ENCODE measurements at regions not wholly inside any gene's neighbourhood (a gene's known extent, or its start where the extent isn't known, plus 50 kb on each side); places are given as distances from the start of the nearest gene placed in this dataset.

- Histone ChIP-seq H3K9me3 (no peaks in the 10 kb centered on the region), H3K36me3 (no peaks in the 10 kb centered on the region), H3K27me3 (no peaks in the 10 kb centered on the region), H3K4me1 (no peaks in the 10 kb centered on the region), H3K4me3 (no peak overlapping the region), H3K27ac (no peak overlapping the region)
- DNase-seq: peak in 1 of 2 donors; percentile 44
- WGBS, 5 donors: 34 to 44% (median 35%) methylated on average over 2 of the region's 2 CpGs
- intact Hi-C loops (cut with DNase I; ENCODE audit: low total_unique reads): no loop called here
- no peak for TF ChIP-seq POLR2AphosphoS5 (IDR thresholded peaks at IDR 0.05)
- no peak for TF ChIP-seq CTCF (IDR thresholded peaks at IDR 0.05)
- TF ChIP-seq POLR2A (IDR thresholded peaks at IDR 0.05): no peak
- no peak for TF ChIP-seq EP300 (IDR thresholded peaks at IDR 0.05)
Measured at GRCh38 chr3:18223571-18223970, 201.6 kb downstream of the SATB1 start.

- no peaks in the 10 kb centered on the region for H3K36me3 ChIP-seq
- no peaks in the 10 kb centered on the region for H3K27me3 ChIP-seq
- no peak for DNase-seq
- no peaks in the 10 kb centered on the region for H3K9me3 ChIP-seq
- no peak for TF ChIP-seq POLR2AphosphoS5 (IDR thresholded peaks at IDR 0.05)
- TF ChIP-seq CTCF (IDR thresholded peaks at IDR 0.05): no peak
- no peak for TF ChIP-seq POLR2A (IDR thresholded peaks at IDR 0.05)
- TF ChIP-seq EP300 (IDR thresholded peaks at IDR 0.05): no peak
- WGBS, 5 donors: 36 to 52% (median 50%) methylated on average over 4 of the region's 4 CpGs
- H3K27ac ChIP-seq: no peak overlapping the region
- intact Hi-C loops (cut with DNase I; ENCODE audit: low total_unique reads): no loop called here
- no peaks in the 10 kb centered on the region for H3K4me1 ChIP-seq
- no peak overlapping the region for H3K4me3 ChIP-seq
Measured at GRCh38 chr3:18222686-18223085, 202.5 kb downstream of the SATB1 start.

GRCh38 chr3:18217507-18218174 lies 207.5 kb downstream of the SATB1 start:
- Histone ChIP-seq H3K4me3 (no peak overlapping the region), H3K4me1 (no peaks in the 10 kb centered on the region), H3K27me3 (no peaks in the 10 kb centered on the region), H3K9me3 (no peaks in the 10 kb centered on the region), H3K36me3 (no peaks in the 10 kb centered on the region), H3K27ac (no peak overlapping the region)
- intact Hi-C loops (cut with DNase I; ENCODE audit: low total_unique reads): no loop called here
- WGBS, 5 donors: 34 to 55% (median 51%) methylated on average over 7 of the region's 7 CpGs
- no peak for DNase-seq
- TF ChIP-seq EP300 (IDR thresholded peaks at IDR 0.05) (no peak), POLR2AphosphoS5 (IDR thresholded peaks at IDR 0.05) (no peak), POLR2A (IDR thresholded peaks at IDR 0.05) (no peak), CTCF (IDR thresholded peaks at IDR 0.05) (no peak)

GRCh38 chr3:18216996-18217395 lies 208.1 kb downstream of the SATB1 start:
- 64 to 78% (median 66%) methylated on average over 3 of the region's 3 CpGs for WGBS, 5 donors
- no peak for TF ChIP-seq EP300 (IDR thresholded peaks at IDR 0.05)
- no peak for TF ChIP-seq POLR2A (IDR thresholded peaks at IDR 0.05)
- TF ChIP-seq POLR2AphosphoS5 (IDR thresholded peaks at IDR 0.05): no peak
- TF ChIP-seq CTCF (IDR thresholded peaks at IDR 0.05): no peak
- Histone ChIP-seq H3K9me3 (no peaks in the 10 kb centered on the region), H3K36me3 (no peaks in the 10 kb centered on the region), H3K4me3 (no peak overlapping the region), H3K27ac (no peak overlapping the region), H3K4me1 (no peaks in the 10 kb centered on the region), H3K27me3 (no peaks in the 10 kb centered on the region)
- no peak for DNase-seq
- intact Hi-C loops (cut with DNase I; ENCODE audit: low total_unique reads): no loop called here

Measured in stomach (tissue), 8 donors.